Stomach smooth muscle (tissue), 2 donors: ENCODE measurements at regions not wholly inside any gene's neighbourhood (a gene's known extent, or its start where the extent isn't known, plus 50 kb on each side); places are given as distances from the start of the nearest gene placed in this dataset.
"Not testable (repeated sequence)": the region's sequence is repeated elsewhere in the genome, so short reads cannot be mapped to it uniquely, and the experiment has no call there.

Experiments
- H3K27ac ChIP-seq: one replicate; pipeline ENCODE4 v1.7.0; 2013; ENCODE audit warnings: mild to moderate bottlenecking, low read length, inconsistent platforms
- H3K27me3 ChIP-seq, 2 donors: one replicate each; pipeline ENCODE4 v1.7.0; 2013; ENCODE audit warnings: low read length in 2 of 2; ENCODE audit not compliant: insufficient read depth in 2 of 2, control insufficient read depth in 1 of 2
- H3K36me3 ChIP-seq, 2 donors: one replicate each; pipeline ENCODE4 v1.7.0; 2013; ENCODE audit warnings: low read length in 2 of 2; ENCODE audit not compliant: control insufficient read depth in 2 of 2, insufficient read depth in 2 of 2
- H3K4me1 ChIP-seq: one replicate; pipeline ENCODE4 v1.7.0; 2013; ENCODE audit warnings: low read length; ENCODE audit not compliant: control insufficient read depth, insufficient read depth
- H3K4me3 ChIP-seq, 2 donors: one replicate each; pipeline ENCODE4 v1.7.0; 2013; ENCODE audit warnings: low read length in 2 of 2
- H3K9ac ChIP-seq, 2 donors: one replicate each; pipeline ENCODE4 v1.7.0; 2013; ENCODE audit warnings: low read length in 2 of 2, mild to moderate bottlenecking in 1 of 2
- H3K9me3 ChIP-seq, 2 donors: one replicate each; pipeline ENCODE4 v1.7.0; 2013; ENCODE audit warnings: low read length in 2 of 2; ENCODE audit not compliant: control insufficient read depth in 2 of 2
- donor health status: healthy.
- donor health status: Pancreatic carcinoma.

- not testable (repeated sequence) for H3K9me3 ChIP-seq, H3K27ac ChIP-seq, H3K4me3 ChIP-seq, H3K27me3 ChIP-seq, H3K36me3 ChIP-seq, H3K4me1 ChIP-seq, H3K9ac ChIP-seq
Measured at GRCh38 chr21:27974152-27974551, 1007.3 kb upstream of the ADAMTS5 start.

DNA sequence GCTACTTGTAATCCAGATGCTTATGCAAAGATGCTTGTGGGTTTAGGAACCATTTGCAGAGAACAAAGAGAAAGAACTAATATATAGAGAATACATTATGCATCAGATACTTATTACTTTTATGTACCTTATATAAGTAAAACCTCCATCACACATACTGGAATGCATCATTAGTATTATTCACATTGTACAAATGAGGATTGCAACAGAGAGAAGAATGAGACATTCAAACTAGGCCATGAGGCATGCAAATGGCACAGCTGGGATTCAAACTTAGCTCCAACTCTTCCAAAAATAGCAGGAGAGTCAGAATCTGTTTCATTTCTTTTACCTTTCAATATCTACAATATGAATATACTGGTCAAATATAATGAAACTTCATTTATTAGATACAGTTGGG is 1001.4 kb upstream of the ADAMTS5 start:
- not testable (repeated sequence) for H3K4me1 ChIP-seq, H3K27me3 ChIP-seq, H3K9ac ChIP-seq, H3K27ac ChIP-seq, H3K9me3 ChIP-seq, H3K36me3 ChIP-seq, H3K4me3 ChIP-seq

GRCh38 chr21:27954543-27955165 is 987.8 kb upstream of the ADAMTS5 start:
- no peaks in the 10 kb centered on the region for H3K9me3 ChIP-seq
- H3K27ac ChIP-seq: no peak overlapping the region
- no peak overlapping the region for H3K9ac ChIP-seq
- no peak overlapping the region for H3K4me3 ChIP-seq
- H3K27me3 ChIP-seq: no peaks in the 10 kb centered on the region
- no peaks in the 10 kb centered on the region for H3K4me1 ChIP-seq
- H3K36me3 ChIP-seq: no peaks in the 10 kb centered on the region

DNA sequence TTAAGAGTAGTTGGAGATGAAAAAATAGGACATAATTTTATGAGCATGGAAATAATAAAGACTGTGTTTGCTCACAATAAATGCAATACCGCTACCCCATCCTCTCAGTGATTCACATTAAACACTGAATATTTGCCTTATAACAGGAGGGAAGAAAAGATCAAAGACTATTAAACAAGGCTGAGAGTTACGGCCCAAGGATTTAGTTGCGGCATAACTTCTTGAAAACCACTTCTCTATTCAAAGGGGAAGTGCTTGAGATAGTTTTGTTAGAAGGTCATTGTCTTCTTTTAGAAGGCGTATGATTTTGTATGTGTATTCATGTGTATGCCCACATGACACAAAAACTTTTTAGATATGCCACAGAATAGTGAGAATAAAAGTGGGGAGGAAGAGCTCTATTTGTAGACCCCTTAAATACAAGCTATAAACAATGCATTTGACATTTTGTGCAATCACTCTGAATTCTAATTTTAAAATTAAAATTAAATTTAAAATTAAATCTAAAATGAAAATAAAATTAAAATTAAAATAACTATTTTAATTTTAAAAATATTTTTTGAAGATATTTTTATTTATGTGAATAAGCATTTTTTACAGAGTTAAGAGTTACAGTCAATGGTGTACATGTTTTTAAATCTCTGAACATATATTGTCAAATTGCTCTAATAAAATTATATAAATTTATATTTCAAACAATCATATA is 986.6 kb upstream of the ADAMTS5 start:
- H3K4me1 ChIP-seq: no peaks in the 10 kb centered on the region
- no peaks in the 10 kb centered on the region for H3K27me3 ChIP-seq
- H3K36me3 ChIP-seq: no peaks in the 10 kb centered on the region
- H3K9ac ChIP-seq: no peak overlapping the region
- H3K4me3 ChIP-seq: no peak overlapping the region
- H3K9me3 ChIP-seq: no peaks in the 10 kb centered on the region
- no peak overlapping the region for H3K27ac ChIP-seq

GRCh38 chr21:27949093-27949492 is 982.2 kb upstream of the ADAMTS5 start:
- H3K27me3 ChIP-seq, H3K36me3 ChIP-seq, H3K9ac ChIP-seq, H3K4me1 ChIP-seq, H3K4me3 ChIP-seq, H3K27ac ChIP-seq, H3K9me3 ChIP-seq: not testable (repeated sequence)

- not testable (repeated sequence) for H3K27me3 ChIP-seq, H3K4me3 ChIP-seq, H3K9ac ChIP-seq, H3K36me3 ChIP-seq, H3K4me1 ChIP-seq, H3K9me3 ChIP-seq, H3K27ac ChIP-seq
Measured at GRCh38 chr21:27930108-27930767, 963.4 kb upstream of the ADAMTS5 start.

GRCh38 chr21:27929179-27929578 is 962.3 kb upstream of the ADAMTS5 start:
- H3K4me1 ChIP-seq, H3K27me3 ChIP-seq, H3K9ac ChIP-seq: not testable (repeated sequence)

GRCh38 chr21:27928534-27929115 is 961.7 kb upstream of the ADAMTS5 start:
- not testable (repeated sequence) for H3K36me3 ChIP-seq, H3K9ac ChIP-seq, H3K27me3 ChIP-seq, H3K4me1 ChIP-seq, H3K27ac ChIP-seq, H3K9me3 ChIP-seq, H3K4me3 ChIP-seq

More at GRCh38 chr21:27929179-27929578, 962.3 kb upstream of the ADAMTS5 start:
- H3K36me3 ChIP-seq, H3K9me3 ChIP-seq, H3K4me3 ChIP-seq, H3K27ac ChIP-seq: not testable (repeated sequence)

DNA sequence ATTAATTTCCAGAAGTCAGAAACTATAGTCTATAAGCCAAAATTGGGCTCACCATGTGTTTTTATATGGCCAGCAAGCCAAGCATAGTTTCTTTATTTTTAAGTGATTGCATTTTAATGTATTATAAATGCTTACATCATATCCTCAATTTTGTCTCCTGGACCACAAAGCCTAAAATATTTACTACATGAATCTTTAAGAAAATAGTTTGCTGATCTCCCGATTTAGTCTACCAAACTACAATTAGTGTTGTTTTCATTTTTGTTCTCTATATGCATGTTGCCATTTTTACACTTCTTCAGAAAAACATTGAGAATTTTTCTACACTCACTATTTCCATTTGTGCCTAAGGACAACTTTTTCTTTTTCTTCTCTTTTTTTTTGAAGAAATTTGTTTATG is 954.5 kb upstream of the ADAMTS5 start:
- H3K36me3 ChIP-seq, H3K27me3 ChIP-seq, H3K4me1 ChIP-seq, H3K27ac ChIP-seq, H3K4me3 ChIP-seq, H3K9me3 ChIP-seq, H3K9ac ChIP-seq: not testable (repeated sequence)

- H3K27ac ChIP-seq, H3K4me1 ChIP-seq, H3K9ac ChIP-seq, H3K36me3 ChIP-seq, H3K4me3 ChIP-seq, H3K27me3 ChIP-seq, H3K9me3 ChIP-seq: not testable (repeated sequence)
Measured at GRCh38 chr21:27917966-27918365, 951.1 kb upstream of the ADAMTS5 start.

DNA sequence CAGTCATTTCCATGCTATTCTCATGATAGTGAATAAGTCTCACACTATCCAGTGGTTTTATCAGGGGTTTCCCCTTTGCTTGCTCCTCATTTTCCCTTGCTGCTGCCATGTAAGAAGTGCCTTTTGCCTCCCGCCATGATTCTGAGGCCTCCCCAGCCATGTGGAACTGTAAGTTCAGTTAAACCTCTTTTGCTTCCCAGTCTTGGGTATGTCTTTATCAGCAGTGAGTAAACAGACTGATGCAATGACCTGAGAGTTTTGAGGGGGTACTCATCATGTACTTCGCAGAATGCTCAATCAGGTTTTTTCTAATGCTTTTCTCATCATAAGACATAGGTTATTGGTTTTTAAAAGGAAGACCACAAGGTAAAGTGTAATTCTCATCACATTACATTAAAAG is 949.4 kb upstream of the ADAMTS5 start:
- not testable (repeated sequence) for H3K27me3 ChIP-seq, H3K36me3 ChIP-seq, H3K9me3 ChIP-seq, H3K9ac ChIP-seq, H3K4me1 ChIP-seq, H3K27ac ChIP-seq, H3K4me3 ChIP-seq
